GM12892 (cell line): ENCODE measurements at regions not wholly inside any gene's neighbourhood (a gene's known extent, or its start where the extent isn't known, plus 50 kb on each side); places are given as distances from the start of the nearest gene placed in this dataset.

ENCODE experiments used
- POLR2A ChIP-seq: IDR thresholded peaks from 2 replicates; pipeline ENCODE4 v1.6.1; 2011; ENCODE audit warnings: low read depth, low read length, control low read depth
- POLR2AphosphoS5 ChIP-seq: IDR thresholded peaks from 2 replicates; pipeline ENCODE4 v1.6.1; 2011; ENCODE audit warnings: low read depth, low read length, control low read depth
- TAF1 ChIP-seq: IDR thresholded peaks from 2 replicates; pipeline ENCODE4 v1.6.1; 2011; ENCODE audit warnings: low read depth, mild to moderate bottlenecking, control low read depth, low read length, borderline replicate concordance

DNA sequence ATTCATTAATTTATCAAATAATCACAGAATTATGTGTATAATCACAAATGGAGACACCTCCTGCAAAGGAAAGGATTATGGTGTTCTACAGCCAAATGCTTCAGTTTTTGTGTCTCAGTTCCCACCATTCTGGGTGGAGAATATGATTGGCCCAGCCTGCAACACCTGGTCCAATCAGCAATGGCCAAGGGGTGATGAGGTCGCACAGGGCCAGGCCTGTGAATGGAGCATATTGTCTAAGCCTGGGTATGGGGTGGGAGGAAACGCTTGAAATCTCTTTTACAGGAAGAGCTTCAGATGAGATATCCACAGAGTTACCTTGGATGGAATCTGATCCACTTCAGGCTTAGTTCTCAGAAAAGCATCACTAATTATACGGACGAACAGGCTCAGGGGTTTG, 271.6 kb downstream of the DHX35 start:
- TF ChIP-seq POLR2A = no peak
- TF ChIP-seq POLR2AphosphoS5 = no peak
- TF ChIP-seq TAF1 = no peak
